GM12874 (cell line): ENCODE measurements at regions not wholly inside any gene's neighbourhood (a gene's known extent, or its start where the extent isn't known, plus 50 kb on each side); places are given as distances from the start of the nearest gene placed in this dataset.

Experiments used
- TF ChIP-seq, protein P1 (sequence below): IDR thresholded peaks from 2 replicates; pipeline ENCODE4 v1.5.1; 2011; ENCODE audit warnings: low read depth, mild to moderate bottlenecking, control low read depth, low read length, moderate library complexity; ENCODE audit not compliant: insufficient read depth

GRCh38 chr13:79084802-79085424 is 321.1 kb downstream of the RBM26 start:
- TF ChIP-seq, protein P1, sequence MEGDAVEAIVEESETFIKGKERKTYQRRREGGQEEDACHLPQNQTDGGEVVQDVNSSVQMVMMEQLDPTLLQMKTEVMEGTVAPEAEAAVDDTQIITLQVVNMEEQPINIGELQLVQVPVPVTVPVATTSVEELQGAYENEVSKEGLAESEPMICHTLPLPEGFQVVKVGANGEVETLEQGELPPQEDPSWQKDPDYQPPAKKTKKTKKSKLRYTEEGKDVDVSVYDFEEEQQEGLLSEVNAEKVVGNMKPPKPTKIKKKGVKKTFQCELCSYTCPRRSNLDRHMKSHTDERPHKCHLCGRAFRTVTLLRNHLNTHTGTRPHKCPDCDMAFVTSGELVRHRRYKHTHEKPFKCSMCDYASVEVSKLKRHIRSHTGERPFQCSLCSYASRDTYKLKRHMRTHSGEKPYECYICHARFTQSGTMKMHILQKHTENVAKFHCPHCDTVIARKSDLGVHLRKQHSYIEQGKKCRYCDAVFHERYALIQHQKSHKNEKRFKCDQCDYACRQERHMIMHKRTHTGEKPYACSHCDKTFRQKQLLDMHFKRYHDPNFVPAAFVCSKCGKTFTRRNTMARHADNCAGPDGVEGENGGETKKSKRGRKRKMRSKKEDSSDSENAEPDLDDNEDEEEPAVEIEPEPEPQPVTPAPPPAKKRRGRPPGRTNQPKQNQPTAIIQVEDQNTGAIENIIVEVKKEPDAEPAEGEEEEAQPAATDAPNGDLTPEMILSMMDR: no peak

DNA sequence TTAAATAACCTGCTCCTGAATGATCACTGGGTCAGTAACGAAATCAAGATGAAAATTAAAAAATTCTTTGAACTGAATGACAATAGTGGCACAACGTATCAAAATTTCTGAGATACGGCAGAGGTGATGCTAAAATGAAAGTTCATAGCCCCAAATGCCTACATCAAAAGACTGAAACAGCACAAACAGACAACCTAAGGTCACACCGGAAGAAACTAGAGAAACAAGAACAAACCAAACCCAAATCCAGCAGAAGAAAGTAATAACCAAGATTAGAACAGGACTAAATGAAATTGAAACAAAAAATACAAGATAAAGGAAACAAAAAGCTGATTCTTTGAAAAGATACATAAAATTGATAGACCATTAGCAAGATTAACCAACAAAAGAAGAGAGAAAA is 324.1 kb downstream of the RBM26 start:
- TF ChIP-seq, protein P1: no peak

DNA sequence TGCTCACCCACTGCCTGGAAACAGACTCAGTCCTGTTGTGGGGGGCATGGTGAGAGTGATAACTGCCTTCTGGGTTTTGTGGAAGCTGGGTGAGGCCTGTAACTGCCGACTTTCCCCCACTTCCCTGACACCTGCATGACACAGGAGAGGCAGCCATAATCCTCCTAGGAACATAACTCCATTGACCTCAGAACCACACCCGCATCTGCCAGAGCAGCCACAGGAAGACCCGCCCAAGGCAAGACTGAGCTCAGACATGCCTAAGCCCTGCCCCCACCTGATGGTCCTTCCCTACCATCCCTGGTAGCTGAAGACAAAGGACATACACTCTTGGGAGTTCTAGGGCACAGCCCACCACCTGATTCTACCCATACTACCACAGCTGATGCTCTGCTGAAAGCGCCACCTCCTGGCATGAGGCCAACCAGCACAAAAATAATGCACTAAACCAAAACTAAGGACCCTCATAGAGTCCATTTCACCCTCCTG is 326.7 kb downstream of the RBM26 start:
- TF ChIP-seq, protein P1: no peak

- TF ChIP-seq, protein P1: no peak
These were observed 330.4 kb downstream of the RBM26 start for GRCh38 chr13:79075703-79076102.

DNA sequence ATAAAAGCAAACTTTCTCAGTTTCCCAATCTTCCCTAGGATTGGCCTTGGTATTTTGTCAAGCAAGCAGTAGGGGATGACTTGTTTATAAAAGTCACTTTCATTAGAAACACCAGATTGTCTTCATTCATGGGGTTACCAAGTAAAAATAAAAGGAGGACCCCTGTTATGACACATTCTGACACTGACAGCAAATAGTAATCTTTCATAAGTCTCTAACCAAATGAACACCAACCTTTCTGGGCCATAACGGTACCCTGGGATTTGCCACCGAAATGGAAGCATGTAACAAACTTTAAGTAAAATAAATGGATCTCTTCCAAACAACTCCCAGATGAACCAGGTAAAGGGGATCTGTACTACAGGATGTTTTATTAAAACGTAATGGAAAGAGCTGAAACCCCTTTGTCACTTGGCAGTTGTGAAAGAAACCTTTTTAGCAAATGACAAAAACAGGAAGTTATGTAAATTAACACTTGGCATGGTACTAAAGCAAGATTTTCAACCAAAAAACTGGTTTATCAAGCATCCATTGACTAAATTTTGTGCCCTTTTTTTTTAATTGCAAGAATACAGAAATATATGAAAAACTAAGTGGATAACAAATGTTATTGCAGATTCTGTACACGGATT is 335.6 kb downstream of the RBM26 start:
- TF ChIP-seq, protein P1: no peak

DNA sequence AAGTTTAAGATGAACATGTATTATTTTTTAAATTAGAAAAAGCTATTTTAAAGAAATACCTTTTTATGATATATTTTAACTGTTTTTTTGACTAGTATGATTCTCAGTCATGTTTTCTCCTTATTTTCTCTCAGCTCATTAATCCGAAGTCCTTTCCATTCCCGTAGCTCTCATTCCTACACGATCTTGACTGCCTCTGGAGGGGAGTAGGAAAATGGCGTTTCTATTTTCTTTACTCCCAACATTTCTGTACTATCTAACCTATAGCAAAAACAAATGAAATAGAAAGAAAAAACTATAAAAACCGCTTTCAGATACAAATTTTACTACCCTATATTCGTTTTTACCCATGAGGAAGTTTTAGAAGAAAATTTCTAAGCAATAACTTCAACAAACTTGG is 343.8 kb downstream of the RBM26 start:
- TF ChIP-seq, protein P1: no peak

- TF ChIP-seq, protein P1: no peak
These were observed 345.8 kb downstream of the RBM26 start for GRCh38 chr13:79060216-79060615.
